IPS-NIHi7 (cell line): ENCODE measurements at regions not wholly inside any gene's neighbourhood (a gene's known extent, or its start where the extent isn't known, plus 50 kb on each side); places are given as distances from the start of the nearest gene placed in this dataset.
"Not testable (repeated sequence)": the region's sequence is repeated elsewhere in the genome, so short reads cannot be mapped to it uniquely, and the experiment has no call there.

Experiments used
- DNase-seq: peaks from one replicate; pipeline ENCODE4 v3.0.0; 2012; ENCODE audit warnings: mixed read lengths; ENCODE audit errors: extremely low spot score

GRCh38 chr6:167470101-167470835 is 145.4 kb downstream of the TTLL2 start:
- DNase-seq: no peak

DNA sequence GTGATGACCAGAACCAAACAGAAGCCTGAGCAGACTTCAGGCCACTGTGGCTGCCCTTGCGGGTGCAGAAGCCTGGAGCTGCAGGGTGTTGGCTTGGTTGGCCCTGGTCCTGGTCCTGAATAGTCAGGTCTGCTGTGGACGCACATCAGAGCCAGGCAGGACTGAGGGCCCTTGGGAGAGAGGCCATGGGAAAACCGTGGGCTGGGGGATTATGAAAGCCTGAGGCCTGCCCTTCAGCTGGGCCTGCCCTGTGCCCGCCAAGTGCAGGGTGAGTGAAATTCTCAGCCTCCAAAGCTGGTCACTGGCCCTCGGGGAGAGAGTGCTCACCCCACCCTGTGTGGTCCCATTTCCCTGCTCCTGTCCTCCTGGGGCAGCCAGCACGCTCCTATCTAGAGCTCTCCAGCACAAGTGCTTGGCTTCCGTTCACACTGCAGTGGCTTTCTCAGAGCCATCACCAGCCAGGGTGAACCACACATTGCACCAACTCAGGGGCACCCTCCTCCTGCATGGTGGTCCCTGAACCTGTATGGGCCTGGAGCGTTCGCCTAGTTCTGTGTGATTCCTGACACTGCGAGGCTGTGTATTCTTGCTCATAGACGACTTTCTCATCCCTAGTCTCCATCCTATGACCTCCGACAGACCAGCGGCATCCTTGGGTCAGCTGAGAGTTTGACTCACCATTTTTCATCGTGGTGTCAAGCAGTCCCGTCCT is 146.1 kb downstream of the TTLL2 start:
- no peak for DNase-seq

GRCh38 chr6:167471548-167471930 is 146.7 kb downstream of the TTLL2 start:
- no peak for DNase-seq

GRCh38 chr6:167472148-167472547 is 147.3 kb downstream of the TTLL2 start:
- DNase-seq: no peak

DNA sequence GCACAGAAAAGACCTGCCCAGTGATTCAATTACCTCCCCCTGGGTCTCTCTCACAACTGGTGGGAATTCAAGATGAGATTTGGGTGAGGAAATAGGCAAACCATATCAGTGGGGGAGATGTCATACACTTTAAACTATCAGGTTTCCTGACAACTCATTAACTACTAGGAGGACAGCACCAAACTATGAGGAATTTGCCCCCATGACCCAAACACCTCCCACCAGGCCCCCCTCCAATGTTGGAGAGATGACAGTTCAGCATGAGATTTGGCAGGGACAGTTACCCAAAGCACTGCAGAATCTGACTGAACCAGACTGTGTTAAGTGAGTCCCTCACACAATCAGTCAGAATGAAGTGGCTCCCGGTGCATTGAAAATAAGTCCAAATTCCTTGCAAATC is 148.0 kb downstream of the TTLL2 start:
- no peak for DNase-seq

DNA sequence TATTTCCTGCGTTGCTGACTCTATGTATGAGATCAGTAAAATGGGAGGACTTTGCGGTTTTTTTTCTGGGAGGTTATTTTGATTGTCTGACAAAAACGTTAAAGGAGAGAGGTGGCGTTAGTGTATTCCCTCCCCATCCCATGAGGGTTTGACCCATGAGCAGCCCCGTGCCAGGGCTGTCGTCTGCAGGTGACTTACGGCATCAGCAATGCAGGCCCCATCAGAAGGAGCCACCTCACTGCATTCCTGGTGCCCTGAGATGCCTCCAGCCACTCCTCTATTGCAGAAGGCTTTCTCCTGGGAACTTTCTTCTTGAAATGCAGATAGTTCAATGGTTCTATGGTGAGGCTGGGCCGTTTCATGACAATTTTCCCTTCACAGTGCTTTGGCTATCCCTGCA is 149.3 kb downstream of the TTLL2 start:
- no peak for DNase-seq

- DNase-seq: no peak
These were observed 149.8 kb downstream of the TTLL2 start for GRCh38 chr6:167474725-167475124.

DNA sequence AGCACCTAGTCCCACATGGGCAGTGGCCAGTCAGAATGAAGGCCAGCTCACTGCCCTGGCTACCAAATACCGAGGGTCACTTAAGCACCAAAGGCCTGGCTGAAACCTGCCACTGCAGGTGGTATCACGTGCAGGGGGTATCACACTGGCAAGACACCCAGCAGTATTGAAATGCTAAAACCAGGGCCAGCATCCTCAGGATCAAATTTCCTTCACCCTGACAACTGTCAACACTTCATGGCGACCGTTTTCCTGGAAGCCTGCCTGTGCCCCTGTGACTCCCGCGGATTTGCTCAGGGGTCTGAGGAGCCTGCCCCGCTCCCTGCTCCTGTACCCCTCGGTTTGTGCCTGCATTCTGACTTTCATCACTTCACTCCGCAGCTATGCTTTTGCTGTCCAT is 151.1 kb downstream of the TTLL2 start:
- peak; percentile 67 for DNase-seq

- no peak for DNase-seq
These were observed 152.1 kb downstream of the TTLL2 start for GRCh38 chr6:167476844-167477595.

DNA sequence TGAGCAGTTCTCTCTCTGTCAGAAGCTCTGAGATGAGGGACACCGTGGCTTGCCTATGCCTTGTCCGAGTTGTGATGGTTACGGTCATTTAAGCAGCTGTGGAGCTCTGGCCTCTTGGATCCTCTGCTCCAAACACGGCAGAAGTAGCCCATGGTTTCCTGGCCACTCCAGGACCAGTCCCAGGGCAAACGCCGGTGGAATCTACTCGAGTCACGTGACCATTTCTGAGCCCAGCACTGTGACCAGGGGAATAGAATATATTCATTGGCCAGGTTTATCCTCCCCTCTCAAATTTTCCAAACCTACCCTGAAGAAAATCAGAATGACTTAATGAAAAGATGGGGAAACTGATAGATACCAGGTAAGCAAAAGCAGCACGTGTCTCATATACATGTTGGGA is 152.8 kb downstream of the TTLL2 start:
- DNase-seq: no peak

- DNase-seq: no peak
These were observed 154.4 kb downstream of the TTLL2 start for GRCh38 chr6:167479301-167479700.

DNA sequence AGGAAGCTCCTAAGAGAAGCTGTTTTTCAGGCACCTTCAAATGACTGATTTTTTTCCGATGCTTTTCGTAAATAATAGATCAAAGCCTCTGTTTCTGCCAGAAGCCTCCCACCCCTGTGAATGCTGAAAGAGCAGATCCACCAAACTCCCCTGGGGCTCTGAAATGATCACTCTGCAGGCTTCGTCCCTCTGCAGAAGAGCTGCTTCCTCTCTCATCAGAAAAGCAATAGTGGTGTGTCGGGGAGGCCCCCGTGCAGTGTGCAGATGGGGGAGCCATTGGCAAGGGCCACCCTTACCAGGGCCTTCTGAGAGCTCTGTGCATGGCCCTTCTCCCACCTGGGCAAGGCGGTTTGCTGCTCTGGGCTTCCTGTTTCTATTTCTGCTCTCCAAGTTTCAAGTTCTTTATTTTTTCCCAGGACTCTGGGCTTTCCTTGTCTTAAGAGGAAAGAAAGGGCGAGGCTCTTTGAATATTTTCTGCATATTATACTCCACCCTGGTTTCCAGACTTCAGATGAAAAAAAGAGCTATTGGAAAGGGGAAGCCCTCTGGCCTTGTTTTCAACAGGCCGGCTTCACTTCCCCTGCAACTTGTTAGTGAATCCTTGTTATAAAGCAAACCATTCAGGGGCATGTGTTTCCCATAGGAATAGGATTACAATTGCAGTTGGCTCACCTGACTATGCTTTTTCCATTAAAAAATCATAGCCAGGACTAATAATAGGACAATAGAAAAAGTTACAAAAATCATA is 155.2 kb downstream of the TTLL2 start:
- DNase-seq: no peak

- DNase-seq: no peak
These were observed 156.5 kb downstream of the TTLL2 start for GRCh38 chr6:167481307-167481926.

- not testable (repeated sequence) for DNase-seq
These were observed 157.9 kb downstream of the TTLL2 start for GRCh38 chr6:167482801-167483200.

GRCh38 chr6:167485186-167485978 is 160.5 kb downstream of the TTLL2 start:
- no peak for DNase-seq

DNA sequence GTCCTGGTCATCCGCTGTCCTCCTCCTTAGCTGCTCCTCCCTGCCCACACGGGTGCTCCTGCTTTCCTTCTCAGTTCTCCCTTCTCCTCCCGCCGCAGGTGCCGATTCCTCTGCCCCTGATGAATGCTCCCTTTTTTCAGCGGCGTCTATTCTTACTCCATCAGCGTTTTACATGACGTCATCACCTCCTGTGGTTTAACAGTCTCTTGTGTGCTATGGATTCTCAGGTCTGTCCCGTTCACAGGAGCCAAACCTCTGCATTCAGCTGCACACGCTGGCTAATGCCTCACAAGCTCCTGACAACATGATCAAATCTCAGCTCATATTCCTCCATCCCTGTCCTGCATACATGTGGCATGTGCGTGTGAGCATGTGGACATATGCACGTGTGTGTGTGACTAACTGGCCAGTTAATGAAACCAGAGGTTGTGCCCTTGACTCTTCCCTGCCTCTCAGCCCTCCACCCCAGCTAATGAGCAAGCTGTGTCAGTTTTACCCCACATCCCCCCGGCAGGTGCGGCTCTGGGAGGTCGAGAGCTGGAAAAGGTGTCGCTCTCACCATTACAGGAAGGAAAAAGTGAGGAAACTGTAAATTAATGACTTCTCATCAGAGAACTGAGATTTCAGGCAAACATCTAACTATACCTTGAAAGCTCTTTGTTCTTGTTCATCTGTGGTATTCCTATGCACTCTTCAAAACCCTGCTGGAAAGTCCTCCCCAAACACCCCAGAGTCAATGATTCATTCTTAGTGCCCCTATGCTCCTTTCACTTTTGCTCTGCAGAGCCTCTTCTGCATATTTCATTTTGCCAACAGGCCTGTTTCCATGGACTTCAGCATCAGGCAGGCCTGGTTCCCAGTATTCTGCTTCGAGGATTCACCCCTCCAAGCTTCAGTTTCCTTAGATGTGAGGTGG is 163.1 kb downstream of the TTLL2 start:
- DNase-seq: no peak

DNA sequence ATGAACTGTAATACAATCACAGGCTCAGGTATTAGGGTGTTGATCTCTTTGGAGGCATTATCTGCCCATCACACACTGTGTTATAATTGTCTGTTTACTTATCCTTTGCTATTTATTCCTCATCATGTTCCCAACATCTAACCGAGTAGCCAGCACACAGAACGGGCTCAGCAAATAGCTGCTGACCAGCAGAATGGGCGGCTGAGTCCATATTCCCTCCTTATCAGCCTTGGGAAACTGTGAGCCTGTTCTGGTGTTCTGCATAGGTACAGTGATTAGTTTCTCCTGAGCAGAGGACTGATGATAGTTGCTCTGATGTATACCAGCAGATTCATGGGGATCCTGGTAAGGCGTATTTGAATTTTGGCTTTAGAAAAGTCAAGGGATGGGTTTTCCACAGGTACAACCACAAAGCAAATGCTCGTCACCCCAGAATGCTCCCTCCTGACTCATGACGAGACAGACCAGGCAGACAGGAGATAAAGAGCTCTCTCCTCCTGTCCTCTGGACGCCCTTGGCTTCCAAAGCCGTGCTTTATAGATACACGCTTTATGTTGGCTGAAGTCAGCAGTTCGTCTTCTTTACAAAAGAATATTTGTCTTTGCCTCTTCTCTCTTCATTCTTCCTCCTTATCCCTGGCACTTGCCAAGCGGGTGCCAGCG is 166.7 kb downstream of the TTLL2 start:
- no peak for DNase-seq

- DNase-seq: no peak
These were observed 167.2 kb downstream of the TTLL2 start for GRCh38 chr6:167492100-167492449.

DNA sequence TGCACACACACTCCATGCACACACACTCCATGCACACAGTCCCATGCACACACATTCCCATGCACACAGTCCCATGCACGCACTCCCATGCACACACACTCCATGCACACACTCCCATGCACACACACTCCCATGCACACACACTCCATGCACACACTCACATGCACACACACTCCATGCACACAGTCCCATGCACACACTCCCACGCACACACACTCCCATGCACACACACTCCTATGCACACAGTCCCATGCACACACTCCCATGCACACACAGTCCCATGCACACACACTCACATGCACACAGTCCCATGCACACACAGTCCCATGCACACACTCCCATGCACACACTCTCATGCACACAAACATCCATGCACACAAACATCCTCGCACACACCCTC is 168.4 kb downstream of the TTLL2 start:
- DNase-seq: no peak
